ENCODE measurements at regions not wholly inside any gene's neighbourhood (a gene's known extent, or its start where the extent isn't known, plus 50 kb on each side); places are given as distances from the start of the nearest gene placed in this dataset.
A peak's percentile ranks its signal among the peaks of the same experiment; 100 is the strongest.

DNA sequence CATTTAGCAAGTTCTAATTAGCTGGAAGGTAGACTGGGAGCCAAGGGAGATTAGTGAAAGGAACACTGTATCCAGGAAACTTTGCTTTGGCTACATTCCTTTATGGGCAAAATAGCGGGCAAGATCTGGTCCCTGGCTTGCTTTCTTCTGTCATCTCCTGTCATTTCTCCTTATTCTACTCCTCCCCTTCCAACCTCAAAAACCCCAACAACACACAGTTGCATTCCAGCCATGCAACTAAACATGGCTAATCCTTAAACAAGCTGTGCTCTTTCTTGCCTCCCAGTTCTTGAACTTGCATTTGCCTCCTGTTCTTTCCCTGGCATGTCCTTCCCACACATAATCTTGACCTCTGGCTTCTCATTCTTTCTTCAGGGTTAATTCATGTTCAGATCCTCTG is 59.5 kb upstream of the CDCA7L start:
- DNase-seq (ENCODE audit: low read depth), result no peak

- no peak for DNase-seq (ENCODE audit: low read depth)
Observed at GRCh38 chr7:22002726-22003125, 57.0 kb upstream of the CDCA7L start.

- peak; percentile 38 for DNase-seq (ENCODE audit: low read depth)
Observed at GRCh38 chr7:22001345-22002004, 55.8 kb upstream of the CDCA7L start.

DNA sequence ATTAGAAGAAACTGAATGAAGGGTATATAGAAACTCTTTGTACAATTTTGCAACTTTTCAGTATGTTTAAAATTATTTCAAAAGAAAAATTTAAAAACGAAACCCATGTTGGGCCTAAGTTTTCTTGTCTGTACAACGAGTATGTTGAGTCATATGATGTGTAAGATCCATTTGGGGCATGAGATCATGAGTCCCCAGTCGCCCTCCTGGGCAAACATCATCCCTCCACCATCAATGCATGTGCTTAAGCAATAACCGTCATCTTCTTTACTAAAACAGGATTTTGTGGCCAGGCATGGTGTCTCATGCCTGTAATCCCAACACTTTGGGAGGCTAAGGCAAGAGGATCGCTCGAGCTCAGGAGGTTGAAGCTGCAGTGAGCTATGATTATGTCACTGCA is 54.2 kb upstream of the CDCA7L start:
- DNase-seq (ENCODE audit: low read depth), result peak; percentile 9

- no peak for DNase-seq (ENCODE audit: low read depth)
Observed at GRCh38 chr7:21996641-21997040, 50.9 kb upstream of the CDCA7L start.
